Tibial artery (tissue), 4 donors: ENCODE measurements at regions not wholly inside any gene's neighbourhood (a gene's known extent, or its start where the extent isn't known, plus 50 kb on each side); places are given as distances from the start of the nearest gene placed in this dataset.

Source experiments
- DNase-seq, 2 donors: peaks; one replicate each; pipeline ENCODE4 v3.0.0-alpha.2; 2019
- H3K27ac ChIP-seq, 2 donors: fragments of 200-600 bp; sonication (generic) in 1 of 2; 1 replicate in 1 of 2; 2 replicates in 1 of 2; pipeline ENCODE4 v1.5.1; 2018 to 2019; ENCODE audit warnings: mild to moderate bottlenecking in 1 of 2
- H3K27me3 ChIP-seq, 2 donors: fragments of 200-600 bp; sonication (generic) in 1 of 2; one replicate each; pipeline versions ENCODE4 v1.5.1 to v1.6.0; 2016 to 2019
- H3K36me3 ChIP-seq, 3 donors: fragments of 200-600 bp; sonication (generic) in 2 of 3; one replicate each; pipeline ENCODE4 v1.5.1; 2016 to 2019; ENCODE audit warnings: mild to moderate bottlenecking in 2 of 3
- H3K4me1 ChIP-seq, 4 donors: fragments of 200-600 bp; sonication (generic) in 2 of 4; 1 replicate in 3 of 4; 2 replicates in 1 of 4; pipeline ENCODE4 v1.5.1; 2016 to 2019
- H3K4me3 ChIP-seq, 2 donors: fragments of 200-600 bp; sonication (generic) in 1 of 2; 1 replicate in 1 of 2; 2 replicates in 1 of 2; pipeline ENCODE4 v1.5.1; 2018 to 2019; ENCODE audit warnings: mild to moderate bottlenecking in 2 of 2
- H3K9me3 ChIP-seq, 3 donors: fragments of 200-600 bp; sonication (generic) in 1 of 3; one replicate each; pipeline ENCODE4 v1.5.1; 2016 to 2019
- intact Hi-C: fragments of 100-400 bp; cut with DNase I; formaldehyde crosslinking; loops from one replicate; pipeline ENCODE4 v1.15.0; 2023; ENCODE audit warnings: low total_unique reads
- TF ChIP-seq, protein P1 (sequence below), 2 experiments: fragments of 200-600 bp in 1 of 2; fragments of 450-650 bp in 1 of 2; IDR thresholded peaks; one replicate each; pipeline ENCODE4 v1.5.1; 2017 to 2019; ENCODE audit warnings: antibody characterized with exemption in 2 of 2, mild to moderate bottlenecking in 1 of 2, moderate library complexity in 1 of 2

DNA sequence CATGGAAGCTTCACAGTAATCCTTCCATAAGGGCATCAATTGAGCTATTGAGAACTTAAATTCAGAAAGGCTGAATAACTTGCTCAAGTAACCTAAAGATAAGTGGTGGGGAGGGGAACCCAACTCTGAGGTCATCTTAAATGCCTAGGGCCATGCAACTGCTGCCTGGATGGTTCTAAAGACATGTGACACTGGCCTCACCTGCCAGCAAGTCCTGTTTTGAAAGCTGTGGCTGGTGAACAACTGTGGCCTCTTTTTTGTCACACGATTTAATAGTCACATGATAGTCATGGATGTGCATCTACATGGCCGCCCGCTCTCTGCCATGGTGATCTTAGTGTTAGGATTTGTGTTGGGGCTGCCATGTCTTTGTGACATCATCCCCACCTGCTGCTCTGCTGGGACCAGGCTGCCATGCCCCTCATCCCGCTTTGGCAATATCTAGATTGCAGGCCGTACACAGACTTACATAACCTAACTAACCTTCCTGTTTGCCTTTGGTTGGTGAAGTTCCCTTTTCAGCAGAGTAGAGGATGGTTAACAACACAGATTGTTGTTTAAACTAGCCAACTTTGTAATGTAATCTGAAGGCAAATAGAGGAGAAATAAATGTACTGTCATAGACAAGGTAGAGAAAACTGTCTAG is 177.9 kb upstream of the SH3BP4 start:
- Histone ChIP-seq H3K4me1 (no peaks in the 10 kb centered on the region), H3K27me3 (no peaks in the 10 kb centered on the region), H3K4me3 (no peak overlapping the region), H3K9me3 (no peaks in the 10 kb centered on the region), H3K36me3 (no peaks in the 10 kb centered on the region), H3K27ac (no peak overlapping the region)
- TF ChIP-seq, protein P1, sequence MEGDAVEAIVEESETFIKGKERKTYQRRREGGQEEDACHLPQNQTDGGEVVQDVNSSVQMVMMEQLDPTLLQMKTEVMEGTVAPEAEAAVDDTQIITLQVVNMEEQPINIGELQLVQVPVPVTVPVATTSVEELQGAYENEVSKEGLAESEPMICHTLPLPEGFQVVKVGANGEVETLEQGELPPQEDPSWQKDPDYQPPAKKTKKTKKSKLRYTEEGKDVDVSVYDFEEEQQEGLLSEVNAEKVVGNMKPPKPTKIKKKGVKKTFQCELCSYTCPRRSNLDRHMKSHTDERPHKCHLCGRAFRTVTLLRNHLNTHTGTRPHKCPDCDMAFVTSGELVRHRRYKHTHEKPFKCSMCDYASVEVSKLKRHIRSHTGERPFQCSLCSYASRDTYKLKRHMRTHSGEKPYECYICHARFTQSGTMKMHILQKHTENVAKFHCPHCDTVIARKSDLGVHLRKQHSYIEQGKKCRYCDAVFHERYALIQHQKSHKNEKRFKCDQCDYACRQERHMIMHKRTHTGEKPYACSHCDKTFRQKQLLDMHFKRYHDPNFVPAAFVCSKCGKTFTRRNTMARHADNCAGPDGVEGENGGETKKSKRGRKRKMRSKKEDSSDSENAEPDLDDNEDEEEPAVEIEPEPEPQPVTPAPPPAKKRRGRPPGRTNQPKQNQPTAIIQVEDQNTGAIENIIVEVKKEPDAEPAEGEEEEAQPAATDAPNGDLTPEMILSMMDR (IDR thresholded peaks at IDR 0.05): no peak
- intact Hi-C loops: no loop called here
- DNase-seq: no peak

DNA sequence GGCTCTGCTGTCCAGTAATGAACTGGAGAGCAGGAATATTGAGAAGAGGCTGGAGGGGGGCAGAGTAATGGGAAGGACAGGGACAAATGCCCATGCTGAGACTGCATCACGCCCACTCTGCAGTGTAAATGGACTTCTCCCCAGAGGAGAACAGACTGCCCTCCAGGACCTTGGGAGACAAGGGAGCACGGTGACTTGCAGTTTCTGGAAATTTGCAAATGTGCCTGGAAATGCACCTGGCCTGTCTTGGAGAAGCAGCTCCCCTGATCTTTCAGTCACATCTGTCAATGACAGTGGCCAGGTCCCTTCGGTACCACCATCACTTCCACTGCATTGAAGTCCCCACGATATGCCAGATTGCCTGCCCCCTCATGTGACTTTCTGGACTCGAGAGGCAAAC is 178.7 kb upstream of the SH3BP4 start:
- H3K27me3 ChIP-seq: no peaks in the 10 kb centered on the region
- H3K27ac ChIP-seq: no peak overlapping the region
- no peak overlapping the region for H3K4me3 ChIP-seq
- intact Hi-C loops: no loop called here
- no peaks in the 10 kb centered on the region for H3K9me3 ChIP-seq
- no peaks in the 10 kb centered on the region for H3K4me1 ChIP-seq
- no peaks in the 10 kb centered on the region for H3K36me3 ChIP-seq
- no peak for DNase-seq
- TF ChIP-seq, protein P1 (IDR thresholded peaks at IDR 0.05): no peak

DNA sequence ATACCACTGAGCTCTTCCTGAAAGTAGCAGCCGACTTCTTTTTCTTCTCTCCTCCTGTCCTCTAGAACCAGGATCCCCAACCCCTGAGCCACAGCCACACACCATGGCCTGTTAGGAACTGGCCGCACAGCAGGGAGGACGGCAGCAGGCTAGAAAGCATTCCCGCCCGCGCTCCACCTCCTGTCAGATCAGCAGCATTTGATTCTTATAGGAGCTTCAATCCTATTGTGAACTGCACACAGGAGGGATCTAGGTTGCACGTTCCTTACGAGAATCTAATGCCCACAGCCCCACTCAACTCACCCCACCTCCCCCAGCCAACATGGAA is 179.1 kb upstream of the SH3BP4 start:
- H3K4me3 ChIP-seq: no peak overlapping the region
- DNase-seq: no peak
- H3K9me3 ChIP-seq: no peaks in the 10 kb centered on the region
- no peaks in the 10 kb centered on the region for H3K36me3 ChIP-seq
- H3K4me1 ChIP-seq: no peaks in the 10 kb centered on the region
- H3K27ac ChIP-seq: no peak overlapping the region
- H3K27me3 ChIP-seq: no peaks in the 10 kb centered on the region
- intact Hi-C loops: no loop called here
- TF ChIP-seq, protein P1 (IDR thresholded peaks at IDR 0.05): no peak

DNA sequence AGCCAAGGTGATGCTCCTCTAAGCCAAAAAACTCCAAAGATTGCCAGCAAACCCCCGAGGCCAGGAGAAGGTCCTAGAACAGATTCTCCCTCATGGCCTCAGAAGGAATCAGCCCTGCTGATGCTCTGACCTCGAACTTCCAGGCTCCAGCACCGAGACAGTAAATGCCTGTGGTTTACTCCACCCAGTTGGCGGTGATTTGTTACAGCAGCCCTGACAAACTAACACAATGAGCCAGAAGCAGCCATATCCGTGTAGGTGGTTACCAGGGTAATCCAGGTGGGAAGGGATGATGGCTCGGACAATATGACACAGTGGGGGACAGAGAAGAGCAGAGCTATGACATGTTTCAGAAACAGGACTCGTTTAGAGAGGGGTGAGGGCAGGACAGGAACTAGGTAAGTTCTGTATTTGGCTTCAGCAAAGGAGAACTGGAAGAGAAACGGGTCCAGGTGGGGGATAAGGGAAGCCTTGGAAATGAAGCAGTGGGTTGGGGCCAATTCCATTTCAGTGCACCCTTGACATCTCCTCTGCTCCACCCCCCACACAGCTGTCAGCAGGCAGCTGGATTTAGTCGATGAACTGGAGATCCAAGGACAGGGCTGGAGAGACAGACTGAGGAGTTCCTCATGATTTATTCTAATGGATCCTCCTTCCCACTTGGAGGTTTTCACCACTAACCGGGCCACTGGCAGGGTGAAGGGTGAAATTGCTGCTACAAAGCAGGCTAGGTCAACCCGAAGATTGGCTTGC is 179.7 kb upstream of the SH3BP4 start:
- no peak overlapping the region for H3K4me3 ChIP-seq
- H3K9me3 ChIP-seq: no peaks in the 10 kb centered on the region
- TF ChIP-seq, protein P1 (IDR thresholded peaks at IDR 0.05): no peak
- H3K4me1 ChIP-seq: no peaks in the 10 kb centered on the region
- intact Hi-C loops: no loop called here
- no peak overlapping the region for H3K27ac ChIP-seq
- DNase-seq: no peak
- no peaks in the 10 kb centered on the region for H3K27me3 ChIP-seq
- no peaks in the 10 kb centered on the region for H3K36me3 ChIP-seq

DNA sequence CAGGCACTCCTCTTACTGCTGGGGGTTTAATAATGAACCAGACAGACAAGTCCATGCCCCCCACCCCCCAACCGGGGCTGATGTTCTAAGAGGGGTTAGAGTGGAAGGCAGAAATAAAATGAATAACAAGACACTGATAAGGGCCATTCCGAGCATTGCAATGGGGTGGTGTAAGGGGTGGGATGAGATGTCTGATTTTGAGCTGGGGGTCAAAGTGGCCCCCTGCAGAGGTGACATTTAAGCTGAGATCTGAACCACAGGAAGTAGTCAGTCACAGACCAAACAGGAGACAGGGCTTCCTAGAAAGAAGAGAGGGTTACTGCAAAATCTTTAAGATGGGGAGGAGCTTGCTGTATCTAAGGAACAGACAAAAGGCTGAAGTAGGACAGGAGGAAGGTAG is 180.6 kb upstream of the SH3BP4 start:
- Histone ChIP-seq H3K36me3 (no peaks in the 10 kb centered on the region), H3K4me3 (no peak overlapping the region), H3K4me1 (no peaks in the 10 kb centered on the region), H3K27ac (no peak overlapping the region), H3K27me3 (no peaks in the 10 kb centered on the region), H3K9me3 (no peaks in the 10 kb centered on the region)
- no peak for DNase-seq
- intact Hi-C loops: no loop called here
- TF ChIP-seq, protein P1 (IDR thresholded peaks at IDR 0.05): no peak
